GM19438 (cell line): ENCODE measurements at regions not wholly inside any gene's neighbourhood (a gene's known extent, or its start where the extent isn't known, plus 50 kb on each side); places are given as distances from the start of the nearest gene placed in this dataset.

Experiments
- ATAC-seq: cut with Tn5 transposase; IDR thresholded peaks from one replicate; pipeline ENCODE4 v1.9.1; 2021; ENCODE audit warnings: low read depth; ENCODE audit not compliant: unreplicated experiment

- ATAC-seq: no peak
Measured at GRCh38 chr3:18127859-18128681, 297.1 kb downstream of the SATB1 start.

DNA sequence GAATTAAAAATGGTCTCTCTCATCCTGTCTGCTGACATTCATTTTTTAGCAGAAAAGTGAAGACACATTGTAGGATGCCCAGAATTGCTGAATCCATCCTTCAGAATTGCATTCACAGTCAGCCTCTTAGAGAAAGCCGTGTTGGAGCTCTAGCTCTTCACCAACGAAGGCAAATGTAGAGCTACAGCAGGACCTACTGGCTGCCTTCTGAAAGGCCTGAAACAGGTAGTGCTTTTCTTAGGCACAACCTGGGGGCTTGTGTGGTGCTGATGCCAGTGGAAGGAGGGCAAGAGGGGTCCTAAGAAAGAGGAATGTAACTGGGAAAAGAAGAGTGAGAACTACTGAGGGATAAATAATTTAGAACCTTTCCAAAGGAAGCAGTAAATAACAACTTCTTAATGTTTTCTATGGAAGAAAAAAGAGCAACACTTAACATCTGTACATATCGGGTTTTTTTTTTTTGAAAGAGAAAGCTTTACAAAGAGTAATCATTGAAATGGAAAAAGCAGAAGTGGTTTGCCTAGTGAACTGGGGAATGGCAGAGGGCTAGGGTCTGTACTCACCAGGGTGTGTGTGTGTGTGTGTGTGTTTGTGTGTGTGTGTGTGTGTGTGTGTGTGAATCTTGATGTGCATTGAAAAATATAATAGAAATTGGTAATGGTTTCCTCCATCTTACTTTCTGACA is 297.8 kb downstream of the SATB1 start:
- ATAC-seq: peak; percentile 94

- no peak for ATAC-seq
Measured at GRCh38 chr3:18126772-18127171, 298.4 kb downstream of the SATB1 start.

GRCh38 chr3:18124501-18124900 is 300.6 kb downstream of the SATB1 start:
- ATAC-seq: no peak

DNA sequence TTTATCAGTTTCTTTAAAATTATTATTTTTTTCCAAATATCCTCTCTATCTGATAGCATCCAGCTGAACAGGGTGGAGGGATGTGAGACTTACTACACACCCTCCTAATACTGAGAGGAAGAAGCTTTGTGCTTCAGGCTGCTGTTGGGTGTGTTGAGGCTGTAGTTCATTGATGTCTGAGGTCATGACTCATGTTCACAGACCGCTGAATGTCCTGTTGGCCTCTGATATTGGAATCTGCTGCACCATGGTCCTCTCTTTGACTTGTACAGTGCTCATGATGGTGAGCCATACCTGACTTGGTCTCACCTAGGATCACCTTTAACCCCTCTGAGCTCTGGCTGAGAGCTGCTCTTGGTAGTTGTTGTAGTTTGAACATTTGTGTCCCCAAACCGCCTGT is 302.9 kb downstream of the SATB1 start:
- no peak for ATAC-seq

- no peak for ATAC-seq
Measured at GRCh38 chr3:18121020-18121419, 304.1 kb downstream of the SATB1 start.

DNA sequence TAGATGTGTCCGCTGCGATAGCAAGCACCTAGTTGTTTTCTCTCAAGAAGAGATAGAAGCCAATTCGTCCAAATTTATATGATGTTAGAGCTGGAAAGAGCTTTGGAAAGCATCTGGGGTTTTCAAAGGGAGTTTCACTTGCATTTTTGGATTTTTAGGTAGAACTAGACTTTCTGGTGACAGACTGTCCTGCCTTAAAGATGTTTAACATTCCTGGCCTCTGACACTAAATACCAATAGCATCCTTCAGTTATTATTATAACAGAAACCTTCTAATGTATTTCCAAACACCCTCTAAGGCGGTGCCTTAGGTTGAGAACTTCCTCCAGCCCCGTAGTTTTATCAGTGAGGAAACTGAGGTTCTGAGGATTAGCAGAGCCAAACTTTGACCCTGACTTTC is 305.3 kb downstream of the SATB1 start:
- ATAC-seq: no peak

DNA sequence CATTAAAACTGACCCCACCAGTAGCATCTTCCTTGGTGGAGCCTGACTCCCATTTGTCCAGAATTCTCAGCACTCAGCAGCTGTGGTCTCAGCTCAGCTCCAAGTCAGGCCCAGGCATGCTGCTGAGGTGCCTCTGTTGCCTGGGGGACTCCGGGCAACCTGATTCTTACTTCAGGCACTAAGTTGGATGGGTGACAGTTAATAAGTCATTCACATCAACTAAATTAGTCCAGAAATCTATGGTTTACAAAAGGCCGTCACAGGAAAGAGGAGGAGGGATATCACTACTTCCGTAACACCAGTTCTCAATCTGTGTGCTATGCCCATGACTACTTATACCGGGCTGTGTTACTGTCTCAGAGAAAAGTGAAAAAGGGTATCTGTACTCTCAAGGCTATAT is 310.2 kb downstream of the SATB1 start:
- ATAC-seq: no peak

DNA sequence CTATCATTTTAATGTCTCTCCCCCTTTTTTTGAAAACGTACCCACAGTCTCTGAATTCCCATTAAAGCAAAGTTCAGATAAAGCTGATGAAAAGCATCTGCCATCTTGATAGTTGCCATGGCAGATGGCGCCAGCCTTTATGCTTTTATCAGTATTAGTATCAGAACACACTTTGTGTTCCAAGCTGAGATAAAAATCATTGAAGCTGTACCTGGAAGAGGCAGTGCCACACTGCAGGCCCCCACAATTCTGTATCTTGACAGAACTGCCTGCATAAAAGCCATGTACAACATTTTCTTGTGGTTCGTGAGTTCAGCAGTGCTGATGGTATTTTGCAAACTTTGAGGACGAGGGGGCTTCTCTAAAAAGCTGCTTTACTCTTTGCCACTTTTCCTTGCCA is 311.7 kb downstream of the SATB1 start:
- ATAC-seq: no peak

DNA sequence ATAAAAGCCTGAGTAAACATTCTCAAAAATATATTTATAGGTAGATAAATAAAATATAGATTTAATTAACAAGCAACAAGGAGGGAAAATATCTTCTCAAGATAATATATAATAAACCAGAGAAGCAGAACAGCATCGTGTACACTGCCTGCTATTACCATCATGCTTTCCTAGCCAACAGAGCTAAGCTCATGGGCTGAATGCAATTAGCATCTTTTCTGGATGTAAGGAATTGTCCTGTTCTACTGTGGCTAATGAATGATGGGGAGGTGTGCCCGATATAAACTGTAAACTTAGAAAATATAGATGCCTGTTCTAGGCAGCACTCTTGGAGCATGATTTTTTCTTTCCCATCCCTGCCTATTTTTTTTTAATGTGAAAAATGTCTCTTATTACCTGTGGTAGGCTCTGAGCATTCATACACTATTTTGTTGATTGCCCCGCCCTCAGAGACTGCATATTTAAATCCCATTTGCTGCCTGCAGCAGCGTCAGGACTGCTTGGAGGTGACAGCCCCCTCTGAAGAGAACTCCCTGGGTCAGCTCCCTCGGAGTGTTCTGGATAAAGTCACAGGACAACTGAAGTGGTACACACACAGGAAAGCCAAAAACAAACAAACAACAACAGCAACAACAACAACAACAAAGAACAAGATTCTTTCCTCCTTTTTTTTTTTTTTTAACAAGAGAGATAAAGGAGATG is 312.3 kb downstream of the SATB1 start:
- no peak for ATAC-seq

GRCh38 chr3:18111796-18112232 is 313.3 kb downstream of the SATB1 start:
- peak; percentile 76 for ATAC-seq

GRCh38 chr3:18103591-18103990 is 321.5 kb downstream of the SATB1 start:
- no peak for ATAC-seq

DNA sequence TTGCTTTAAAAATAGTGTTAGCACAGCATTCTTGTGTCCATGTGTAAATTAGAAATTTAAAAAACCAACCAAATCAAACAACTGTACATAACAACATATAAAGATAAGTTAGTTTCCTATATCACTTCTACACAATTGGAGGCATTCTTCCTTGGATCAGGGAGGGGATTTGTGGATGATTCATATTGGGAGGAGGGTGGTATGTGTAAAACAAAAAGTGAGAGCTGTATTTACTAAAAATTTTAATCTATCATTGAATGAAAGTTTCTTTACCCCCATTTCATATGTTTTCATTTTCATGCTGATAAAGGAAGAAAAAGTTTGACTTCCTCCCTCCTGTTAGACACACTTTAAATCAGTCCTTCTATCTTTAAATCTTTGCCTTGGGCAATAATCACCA is 325.0 kb downstream of the SATB1 start:
- no peak for ATAC-seq

DNA sequence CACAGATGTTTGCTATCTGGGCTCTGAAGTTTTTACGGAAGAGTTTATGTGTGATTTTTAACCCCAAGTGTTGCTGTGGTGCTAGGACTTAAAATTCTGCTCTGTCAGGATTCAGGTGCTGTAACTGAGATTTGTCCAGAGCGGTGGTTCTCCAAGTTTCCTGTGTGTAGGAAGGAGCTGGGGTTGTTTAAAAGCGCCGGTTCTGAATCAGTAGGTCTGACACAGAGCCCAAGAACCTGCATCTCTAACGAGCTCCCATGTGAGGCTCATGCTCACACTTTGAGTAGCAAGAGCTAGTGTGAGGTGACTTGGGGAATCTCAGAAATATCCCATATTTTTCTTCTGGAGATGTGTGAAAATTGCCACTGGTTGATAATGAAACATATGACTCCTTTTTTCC is 325.5 kb downstream of the SATB1 start:
- no peak for ATAC-seq

- no peak for ATAC-seq
Measured at GRCh38 chr3:18098960-18099587, 326.1 kb downstream of the SATB1 start.

- no peak for ATAC-seq
Measured at GRCh38 chr3:18097989-18098388, 327.1 kb downstream of the SATB1 start.

DNA sequence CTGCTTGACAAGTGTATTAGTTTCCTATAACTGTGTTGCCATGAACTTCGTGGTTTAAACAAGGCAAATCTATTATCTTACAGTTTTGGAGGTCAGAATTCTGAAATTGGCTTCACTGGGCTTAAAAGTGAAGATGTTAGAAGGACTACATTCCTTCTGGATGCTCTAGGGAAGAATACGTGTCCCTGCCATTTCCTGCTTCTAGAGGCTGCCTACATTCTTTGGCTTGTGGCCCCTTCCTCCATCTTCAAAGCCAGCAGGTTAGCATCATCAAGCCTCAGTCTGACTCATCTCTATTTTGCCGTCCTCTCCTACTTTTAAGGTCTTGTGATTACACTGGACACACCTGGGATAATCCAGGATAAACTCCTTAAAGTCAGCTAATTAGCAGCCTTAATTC is 327.7 kb downstream of the SATB1 start:
- ATAC-seq: no peak

GRCh38 chr3:18092726-18093125 is 332.4 kb downstream of the SATB1 start:
- no peak for ATAC-seq

GRCh38 chr3:18090377-18090776 is 334.8 kb downstream of the SATB1 start:
- ATAC-seq: no peak

- ATAC-seq: no peak
Measured at GRCh38 chr3:18087988-18088387, 337.2 kb downstream of the SATB1 start.

- ATAC-seq: no peak
Measured at GRCh38 chr3:18086760-18087159, 338.4 kb downstream of the SATB1 start.
